Astrocyte of the cerebellum (primary cell): ENCODE measurements at regions not wholly inside any gene's neighbourhood (a gene's known extent, or its start where the extent isn't known, plus 50 kb on each side); places are given as distances from the start of the nearest gene placed in this dataset.

Experiments used
- DNase-seq: peaks from one replicate; pipeline ENCODE4 v3.0.0-alpha.2; 2011; ENCODE audit warnings: low read depth
- H3K4me3 ChIP-seq: 2 replicates; pipeline ENCODE4 v1.5.1; 2011; ENCODE audit warnings: mild to moderate bottlenecking, low read depth, low read length, moderate library complexity
- CTCF ChIP-seq: IDR thresholded peaks from 2 replicates; pipeline ENCODE4 v1.5.1; 2012; ENCODE audit warnings: low read length, low read depth, moderate library complexity, mild to moderate bottlenecking; ENCODE audit errors: missing control alignments
- in situ Hi-C: cut with HindIII; loops from 2 replicates; pipeline ENCODE4 v1.10.0; 2017; ENCODE audit warnings: low sequenced_read_pairs

- in situ Hi-C loops, result no loop called here
- no peak overlapping the region for H3K4me3 ChIP-seq
- TF ChIP-seq CTCF, result no peak
- no peak for DNase-seq
Observed at GRCh38 chr10:8233049-8233448, 178.6 kb downstream of the GATA3 start.

- no peak for TF ChIP-seq CTCF
- in situ Hi-C loops, result no loop called here
- DNase-seq, result no peak
- H3K4me3 ChIP-seq, result no peak overlapping the region
Observed at GRCh38 chr10:8233832-8234259, 179.4 kb downstream of the GATA3 start.

GRCh38 chr10:8235253-8236027 lies 181.0 kb downstream of the GATA3 start:
- no peak overlapping the region for H3K4me3 ChIP-seq
- in situ Hi-C loops, result no loop called here
- no peak for TF ChIP-seq CTCF
- no peak for DNase-seq

- no peak for DNase-seq
- TF ChIP-seq CTCF, result no peak
- no peak overlapping the region for H3K4me3 ChIP-seq
- in situ Hi-C loops, result no loop called here
Observed at GRCh38 chr10:8238986-8239385, 184.5 kb downstream of the GATA3 start.

- in situ Hi-C loops, result no loop called here
- no peak for DNase-seq
- no peak overlapping the region for H3K4me3 ChIP-seq
- TF ChIP-seq CTCF, result no peak
Observed at GRCh38 chr10:8240861-8241260, 186.4 kb downstream of the GATA3 start.

GRCh38 chr10:8242295-8242872 lies 187.9 kb downstream of the GATA3 start:
- no peak for DNase-seq
- TF ChIP-seq CTCF, result no peak
- H3K4me3 ChIP-seq, result no peak overlapping the region
- in situ Hi-C loops, result no loop called here
